ENCODE measurements at regions not wholly inside any gene's neighbourhood (a gene's known extent, or its start where the extent isn't known, plus 50 kb on each side); places are given as distances from the start of the nearest gene placed in this dataset.
"Not testable (repeated sequence)": the region's sequence is repeated elsewhere in the genome, so short reads cannot be mapped to it uniquely, and the experiment has no call there.

GRCh38 chr9:38342532-38342931, 50.0 kb upstream of the ALDH1B1 start:
- no peak for DNase-seq

GRCh38 chr9:38342096-38342495, 50.4 kb upstream of the ALDH1B1 start:
- DNase-seq, result no peak

- peak; percentile 56 for DNase-seq
Observed at GRCh38 chr9:38339496-38339895, 53.0 kb upstream of the ALDH1B1 start.

- DNase-seq, result no peak
Observed at GRCh38 chr9:38339087-38339486, 53.4 kb upstream of the ALDH1B1 start.

- DNase-seq, result peak; percentile 59
Observed at GRCh38 chr9:38338342-38339018, 54.0 kb upstream of the ALDH1B1 start.

- no peak for DNase-seq
Observed at GRCh38 chr9:38337706-38338264, 54.7 kb upstream of the ALDH1B1 start.

- no peak for DNase-seq
Observed at GRCh38 chr9:38337181-38337580, 55.3 kb upstream of the ALDH1B1 start.

- DNase-seq, result peak; percentile 59
Observed at GRCh38 chr9:38336341-38336740, 56.2 kb upstream of the ALDH1B1 start.

- no peak for DNase-seq
Observed at GRCh38 chr9:38335686-38336085, 56.8 kb upstream of the ALDH1B1 start.

- no peak for DNase-seq
Observed at GRCh38 chr9:38334234-38334633, 58.3 kb upstream of the ALDH1B1 start.

GRCh38 chr9:38333047-38333446, 59.5 kb upstream of the ALDH1B1 start:
- DNase-seq, result no peak

- no peak for DNase-seq
Observed at GRCh38 chr9:38332625-38333024, 59.9 kb upstream of the ALDH1B1 start.

GRCh38 chr9:38331141-38331540, 61.4 kb upstream of the ALDH1B1 start:
- DNase-seq, result no peak

- no peak for DNase-seq
Observed at GRCh38 chr9:38329968-38330367, 62.5 kb upstream of the ALDH1B1 start.

GRCh38 chr9:38328765-38329164, 63.7 kb upstream of the ALDH1B1 start:
- DNase-seq, result no peak

GRCh38 chr9:38326122-38326521, 66.4 kb upstream of the ALDH1B1 start:
- no peak for DNase-seq

- not testable (repeated sequence) for DNase-seq
Observed at GRCh38 chr9:38324213-38324612, 68.3 kb upstream of the ALDH1B1 start.

GRCh38 chr9:38322937-38323336, 69.6 kb upstream of the ALDH1B1 start:
- no peak for DNase-seq

GRCh38 chr9:38319496-38320173, 72.9 kb upstream of the ALDH1B1 start:
- DNase-seq, result no peak

GRCh38 chr9:38318759-38319495, 73.6 kb upstream of the ALDH1B1 start:
- peak; percentile 59 for DNase-seq

GRCh38 chr9:38316166-38316780, 76.2 kb upstream of the ALDH1B1 start:
- no peak for DNase-seq

GRCh38 chr9:38315085-38315595, 77.4 kb upstream of the ALDH1B1 start:
- no peak for DNase-seq

GRCh38 chr9:38313421-38313820, 79.1 kb upstream of the ALDH1B1 start:
- no peak for DNase-seq

Measured in NCI-H1694 (cell line).